NT2/D1 (cell line): ENCODE measurements at regions not wholly inside any gene's neighbourhood (a gene's known extent, or its start where the extent isn't known, plus 50 kb on each side); places are given as distances from the start of the nearest gene placed in this dataset.

Experiments
- SUZ12 ChIP-seq: IDR thresholded peaks from 2 replicates; pipeline ENCODE4 v1.6.1; 2011; ENCODE audit not compliant: insufficient read length, insufficient read depth; ENCODE audit errors: extremely low read depth
- YY1 ChIP-seq: IDR thresholded peaks from 2 replicates; pipeline ENCODE4 v1.6.1; 2011; ENCODE audit not compliant: insufficient read length, insufficient read depth
- ZNF274 ChIP-seq: IDR thresholded peaks from 2 replicates; pipeline ENCODE4 v1.6.1; 2011; ENCODE audit warnings: mild to moderate bottlenecking, low read depth, low read length

- TF ChIP-seq SUZ12 (no peak), YY1 (no peak), ZNF274 (no peak)
Measured at GRCh38 chr15:27655056-27655455, 444.1 kb downstream of the OCA2 start.
